ENCODE measurements at regions not wholly inside any gene's neighbourhood (a gene's known extent, or its start where the extent isn't known, plus 50 kb on each side); places are given as distances from the start of the nearest gene placed in this dataset.
"Not testable (repeated sequence)": the region's sequence is repeated elsewhere in the genome, so short reads cannot be mapped to it uniquely, and the experiment has no call there.

DNA sequence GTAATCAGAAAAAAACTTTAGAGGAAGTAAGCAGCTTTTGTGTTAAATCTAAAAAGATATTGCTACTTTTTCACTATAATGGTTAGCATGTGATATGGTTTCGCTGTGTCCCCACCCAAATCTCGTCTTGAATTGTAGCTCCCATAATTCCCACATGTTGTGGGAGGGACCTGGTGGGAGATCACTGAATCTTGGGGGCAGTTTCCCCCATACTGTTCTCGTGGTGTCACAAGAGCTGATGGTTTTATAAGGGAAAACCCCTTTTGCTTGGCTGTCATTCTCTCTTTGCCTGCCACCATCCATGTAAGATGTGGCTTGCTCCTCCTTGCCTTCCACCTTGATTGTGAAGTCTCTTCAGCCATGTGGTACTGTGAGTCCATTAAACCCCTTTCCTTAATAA lies 117.1 kb downstream of the KCNJ2 start:
- no peak for DNase-seq

- DNase-seq, result no peak
Measured at GRCh38 chr17:70288540-70289290, 119.4 kb downstream of the KCNJ2 start.

DNA sequence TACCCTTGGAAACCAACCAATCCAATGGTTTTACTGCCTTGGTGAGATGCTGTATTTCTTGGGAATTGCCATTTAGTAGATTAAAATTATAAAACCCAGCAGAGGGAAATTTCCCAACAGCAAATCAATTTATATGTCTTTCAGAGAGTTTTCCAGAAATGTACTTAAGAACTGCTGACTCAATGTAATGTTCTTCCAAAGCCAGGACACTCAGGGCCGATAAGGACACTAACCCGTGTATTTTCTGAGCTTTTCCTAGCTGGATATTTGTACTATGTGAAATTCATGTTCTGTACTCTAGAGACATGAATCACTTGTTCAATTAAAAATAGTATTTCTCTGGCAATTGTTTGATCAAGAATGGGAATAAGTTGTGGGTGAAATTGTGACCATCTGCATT lies 121.4 kb downstream of the KCNJ2 start:
- DNase-seq, result peak; percentile 13

DNA sequence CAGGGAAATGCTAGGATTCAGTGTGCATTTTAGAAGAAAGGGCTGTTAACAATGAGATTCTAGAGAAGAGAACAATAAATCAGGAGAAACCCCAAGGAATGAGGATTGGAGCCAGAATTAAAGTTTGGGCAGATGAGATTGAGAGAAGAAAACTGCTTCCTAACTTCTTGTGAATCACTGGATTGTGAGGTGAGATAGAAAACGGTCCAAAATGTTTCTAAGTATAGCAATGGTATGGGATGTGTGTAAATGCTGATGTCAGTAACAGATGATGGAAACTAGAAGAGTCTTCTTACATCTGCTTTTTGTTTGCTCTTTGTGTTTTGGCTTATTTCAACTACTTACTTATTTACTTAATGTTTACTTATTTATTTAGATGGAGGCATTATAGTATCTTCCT lies 123.0 kb downstream of the KCNJ2 start:
- peak; percentile 53 for DNase-seq

DNA sequence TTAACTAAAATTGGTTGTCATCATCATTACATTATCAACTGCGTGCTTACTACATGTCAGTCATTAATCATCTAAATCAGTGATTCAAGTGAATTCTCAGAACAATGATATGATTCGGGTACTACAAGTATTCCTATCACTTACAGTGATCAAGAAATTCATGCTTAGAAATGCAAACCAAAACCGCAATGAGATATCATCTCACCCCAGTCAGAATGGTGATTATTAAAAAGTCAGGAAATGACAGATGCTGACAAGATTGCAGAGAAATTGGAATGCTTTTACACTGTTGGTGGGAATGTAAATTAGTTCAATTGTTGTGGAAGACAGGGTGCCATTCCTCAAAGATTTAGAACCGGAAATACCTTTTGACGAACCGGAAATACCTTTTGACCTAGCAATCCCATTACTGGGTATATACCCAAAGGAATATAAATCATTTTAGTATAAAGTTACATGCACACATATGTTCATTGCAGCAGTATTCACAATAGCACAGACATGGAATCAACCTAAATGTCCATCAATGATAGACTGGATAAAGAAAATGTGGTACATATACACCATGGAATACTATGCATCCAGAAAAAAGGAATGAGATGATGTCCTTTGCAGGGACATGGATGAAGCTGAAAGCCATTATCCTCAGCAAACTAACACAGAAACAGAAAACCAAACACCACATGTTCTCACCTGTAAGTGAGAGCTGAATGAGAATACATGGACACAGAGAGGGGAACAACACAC lies 124.4 kb downstream of the KCNJ2 start:
- not testable (repeated sequence) for DNase-seq

GRCh38 chr17:70295329-70295728 lies 126.0 kb downstream of the KCNJ2 start:
- no peak for DNase-seq

DNA sequence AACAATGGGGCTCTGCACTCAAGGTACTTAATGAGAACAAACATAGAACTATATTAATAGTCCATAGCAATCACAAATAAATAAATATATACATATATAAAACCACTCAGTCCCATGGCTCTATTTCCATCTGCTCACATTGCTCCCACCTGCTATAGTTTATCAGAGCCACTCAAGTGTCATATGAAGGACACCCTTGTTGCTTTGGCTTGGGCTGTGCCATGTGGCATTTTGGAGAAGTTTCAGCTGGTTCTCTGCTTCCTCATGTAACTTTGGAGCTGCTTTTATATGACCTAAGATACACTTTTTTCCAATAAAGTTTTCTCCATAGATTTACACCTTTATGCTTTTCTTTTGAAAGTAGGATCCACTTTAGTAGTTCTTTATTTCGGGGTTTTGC lies 126.4 kb downstream of the KCNJ2 start:
- DNase-seq, result no peak

GRCh38 chr17:70296456-70296855 lies 127.1 kb downstream of the KCNJ2 start:
- no peak for DNase-seq

DNA sequence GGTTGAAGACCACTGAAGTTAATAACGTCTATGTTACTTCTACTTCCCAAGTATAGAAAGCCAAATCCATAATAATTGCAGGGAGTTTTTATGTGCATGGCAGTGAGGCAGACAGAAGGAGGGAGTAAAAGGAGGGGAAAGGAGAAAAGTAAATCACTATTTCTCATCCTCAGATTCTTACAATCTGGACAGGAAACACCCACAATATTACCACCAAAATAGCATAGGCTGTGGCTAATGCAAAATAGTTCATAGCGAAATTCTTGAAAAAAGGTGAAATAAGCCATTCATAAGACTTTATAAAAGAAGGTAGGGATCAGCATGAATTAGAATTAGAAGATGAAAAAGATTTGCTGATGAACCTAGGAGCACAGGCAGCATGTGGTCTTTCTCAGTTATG lies 128.1 kb downstream of the KCNJ2 start:
- no peak for DNase-seq

- no peak for DNase-seq
Measured at GRCh38 chr17:70298929-70299531, 129.7 kb downstream of the KCNJ2 start.

DNA sequence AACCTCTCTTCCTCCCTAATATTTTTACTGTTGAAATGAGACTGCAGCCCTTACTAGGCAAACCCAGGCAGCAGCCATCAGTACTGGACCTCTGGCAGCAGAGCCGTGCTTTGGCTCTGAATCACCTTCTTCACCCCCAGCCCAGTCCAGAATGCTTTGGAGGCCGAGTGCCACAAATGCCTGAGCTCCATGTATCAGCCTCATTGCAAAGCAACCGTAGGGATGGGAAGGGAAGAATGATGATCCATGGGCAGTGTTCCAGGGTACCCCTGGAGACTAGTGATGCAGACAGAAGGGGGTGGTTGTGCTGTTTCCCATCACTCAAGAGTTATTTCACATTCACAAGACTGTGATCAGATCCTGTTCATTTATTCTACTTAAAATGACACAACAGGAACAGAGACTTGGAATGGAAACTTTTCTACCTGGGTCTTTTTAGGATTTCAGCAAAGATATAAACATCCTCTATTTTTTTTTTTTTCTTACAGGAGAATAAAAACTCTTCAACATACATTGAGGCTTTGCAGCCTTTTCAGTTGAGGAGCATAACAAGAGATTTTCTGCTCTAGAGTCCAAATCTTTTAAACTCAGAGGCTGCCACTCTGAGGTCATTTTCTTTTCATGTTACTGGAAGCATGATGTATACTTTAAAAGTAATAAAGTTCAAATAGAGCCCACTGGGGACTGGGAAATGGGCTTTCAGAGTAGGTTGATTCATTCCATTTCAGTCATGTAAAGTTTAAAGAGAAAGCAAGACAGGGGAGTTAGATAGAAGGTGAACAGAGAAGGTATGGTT lies 138.3 kb downstream of the KCNJ2 start:
- DNase-seq, result peak; percentile 95

- no peak for DNase-seq
Measured at GRCh38 chr17:70308618-70309017, 139.3 kb downstream of the KCNJ2 start.

DNA sequence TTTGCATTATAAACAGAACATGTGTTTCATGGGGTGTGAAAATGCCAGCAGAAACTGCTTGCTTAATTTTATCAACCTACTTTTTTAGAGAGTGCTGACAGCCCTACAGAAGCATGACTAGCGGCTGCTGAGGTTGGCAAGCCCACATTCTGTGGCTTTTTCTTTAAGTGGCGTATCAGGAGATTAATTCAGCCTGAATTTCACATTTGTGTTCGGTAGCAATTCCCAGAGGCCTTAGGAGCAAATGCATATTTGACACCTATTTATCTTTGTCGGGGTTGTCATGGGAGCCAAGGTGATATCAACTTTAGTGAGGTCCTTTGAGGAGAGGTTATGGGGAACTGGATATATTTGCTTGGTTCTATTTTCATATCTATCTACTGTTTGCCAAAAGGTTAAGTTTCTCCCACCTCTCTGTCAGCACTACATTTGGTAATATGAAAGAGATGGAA lies 140.9 kb downstream of the KCNJ2 start:
- peak; percentile 44 for DNase-seq

- peak; percentile 67 for DNase-seq
Measured at GRCh38 chr17:70313086-70313852, 143.9 kb downstream of the KCNJ2 start.

- peak; percentile 75 for DNase-seq
Measured at GRCh38 chr17:70314096-70314495, 144.8 kb downstream of the KCNJ2 start.

- DNase-seq, result no peak
Measured at GRCh38 chr17:70314506-70314905, 145.2 kb downstream of the KCNJ2 start.

- peak; percentile 23 for DNase-seq
Measured at GRCh38 chr17:70317421-70317820, 148.1 kb downstream of the KCNJ2 start.

DNA sequence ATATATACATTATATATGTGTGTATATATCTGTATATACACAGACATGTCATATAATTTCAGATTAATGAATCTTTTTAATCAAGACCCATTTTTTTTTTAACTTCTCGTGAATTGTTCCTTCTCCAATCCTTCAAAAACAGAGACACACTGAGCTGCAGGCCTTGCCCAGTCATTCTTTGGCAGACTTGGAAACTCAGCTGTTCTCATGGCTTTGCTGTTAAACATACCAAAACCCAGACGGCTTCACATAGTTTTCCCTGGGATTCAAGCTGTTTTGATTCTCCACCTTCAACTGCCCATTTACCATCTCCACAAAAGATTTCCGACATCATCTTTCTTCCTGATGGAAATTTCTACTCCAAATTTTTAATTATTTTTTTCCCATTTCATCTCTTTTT lies 148.7 kb downstream of the KCNJ2 start:
- DNase-seq, result peak; percentile 19

DNA sequence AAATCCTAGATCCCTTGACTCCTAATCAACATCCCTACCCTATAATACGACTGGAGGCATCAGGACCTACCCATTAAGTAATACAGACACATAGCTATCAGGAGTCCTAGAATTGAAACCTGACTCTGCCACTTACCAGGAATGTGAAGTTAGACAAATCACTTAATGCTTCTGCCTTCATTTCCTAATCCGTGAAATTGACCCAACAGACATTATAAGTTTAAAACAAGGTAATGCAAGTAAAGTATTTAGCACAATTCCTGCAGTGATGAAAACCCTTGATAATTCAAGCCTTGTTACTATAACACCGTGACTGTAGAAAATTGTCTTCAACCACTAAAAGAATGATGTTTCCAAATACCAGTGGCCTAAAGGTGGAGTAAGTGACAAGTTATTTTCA lies 150.2 kb downstream of the KCNJ2 start:
- DNase-seq, result no peak

- peak; percentile 11 for DNase-seq
Measured at GRCh38 chr17:70320673-70321345, 151.5 kb downstream of the KCNJ2 start.

GRCh38 chr17:70321352-70321751 lies 152.0 kb downstream of the KCNJ2 start:
- no peak for DNase-seq

DNA sequence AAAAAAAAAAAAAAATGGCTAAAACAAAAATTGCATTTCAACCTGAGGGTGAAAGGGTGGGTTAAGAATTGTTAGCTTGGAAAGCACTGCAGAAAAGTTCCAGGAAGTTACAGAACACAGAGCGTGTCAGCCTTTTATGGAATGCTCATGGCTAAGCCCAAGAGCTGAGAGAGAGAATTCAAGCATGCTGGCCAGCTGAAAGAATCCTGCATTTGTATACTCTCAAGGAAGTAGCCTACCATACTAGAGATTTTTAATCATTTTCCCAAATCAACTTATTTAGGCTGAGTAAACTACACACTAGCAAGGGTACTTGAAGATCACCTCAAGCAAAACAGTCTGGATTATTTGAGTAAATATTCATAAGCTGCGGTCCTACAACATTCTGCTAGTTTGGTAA lies 153.9 kb downstream of the KCNJ2 start:
- no peak for DNase-seq
